A549 (cell line): ENCODE measurements at regions not wholly inside any gene's neighbourhood (a gene's known extent, or its start where the extent isn't known, plus 50 kb on each side); places are given as distances from the start of the nearest gene placed in this dataset.

ENCODE experiments used
- BHLHE40 ChIP-seq: IDR thresholded peaks from 2 replicates; pipeline ENCODE4 v1.6.1; 2012; ENCODE audit warnings: low read depth, low read length, inconsistent platforms
- CEBPB ChIP-seq, 2 experiments: fragments of >200 bp in 1 of 2; sonication (Bioruptor Twin) in 1 of 2; formaldehyde crosslinking in 1 of 2; IDR thresholded peaks; 2 replicates each; pipeline ENCODE4 v1.6.1; 2012 to 2016
- CHD2 ChIP-seq: fragments of 150-350 bp; IDR thresholded peaks from 2 replicates; pipeline ENCODE4 v1.6.1; 2014; ENCODE audit warnings: low read length; ENCODE audit not compliant: partially characterized antibody
- EP300 ChIP-seq, 2 experiments: fragments of >200 bp; sonication (Bioruptor Twin); formaldehyde crosslinking; IDR thresholded peaks; 2 replicates in 1 of 2; 3 replicates in 1 of 2; pipeline ENCODE4 v1.6.1; 2016 to 2017
- FOSB ChIP-seq: fragments of 250-450 bp; sonication (Bioruptor Pico); IDR thresholded peaks from 2 replicates; pipeline ENCODE4 v1.5.0; 2020; ENCODE audit warnings: mild to moderate bottlenecking, moderate library complexity
- HDAC2 ChIP-seq: fragments of 200-600 bp; sonication (generic); IDR thresholded peaks from 2 replicates; pipeline ENCODE4 v1.6.1; 2016
- MAZ ChIP-seq: fragments of 150-350 bp; IDR thresholded peaks from 2 replicates; pipeline ENCODE4 v1.6.1; 2014; ENCODE audit warnings: antibody characterized with exemption, low read depth, low read length, borderline replicate concordance
- POLR2A ChIP-seq: IDR thresholded peaks from 2 replicates; pipeline ENCODE4 v1.6.1; 2012; ENCODE audit warnings: mild to moderate bottlenecking, low read length
- POLR2AphosphoS2 ChIP-seq: conservative IDR thresholded peaks from 2 replicates; pipeline ENCODE4 v1.6.1; 2012; ENCODE audit warnings: low read length, improper control_type of control experiment, inconsistent platforms
- RFX5 ChIP-seq: fragments of 450-650 bp; IDR thresholded peaks from 2 replicates; pipeline ENCODE4 v1.7.1; 2014; ENCODE audit warnings: antibody characterized with exemption, mild to moderate bottlenecking, moderate library complexity
- TF ChIP-seq, protein P1 (sequence below): fragments of >200 bp; sonication (Bioruptor Twin); formaldehyde crosslinking; IDR thresholded peaks from 3 replicates; pipeline ENCODE4 v1.5.1; 2016
- TF ChIP-seq, protein P2 (sequence below): IDR thresholded peaks from 2 replicates; pipeline ENCODE4 v1.6.1; 2012
- TF ChIP-seq, protein P3 (sequence below): fragments of 200-600 bp; sonication (generic); IDR thresholded peaks from 2 replicates; pipeline ENCODE4 v1.6.1; 2016; ENCODE audit warnings: antibody characterized with exemption, mild to moderate bottlenecking, moderate library complexity

DNA sequence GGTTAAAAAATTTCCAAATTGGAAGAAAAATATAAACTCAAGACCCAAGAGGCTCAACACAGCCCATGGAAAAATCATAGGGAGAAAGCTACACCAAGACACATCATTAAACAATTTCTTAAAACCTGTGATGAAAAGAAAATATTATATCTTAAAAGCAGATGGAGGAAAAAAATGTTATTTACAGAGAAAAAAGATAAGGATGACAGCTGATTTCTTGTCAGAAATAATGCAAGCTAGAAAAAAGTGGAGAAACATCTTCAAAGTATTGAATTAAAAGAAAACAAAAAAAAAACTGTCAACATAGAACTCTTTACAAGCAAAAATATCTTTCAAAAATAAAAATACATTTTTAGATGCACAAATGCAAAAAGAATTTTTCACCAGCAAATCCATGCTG lies 930.5 kb downstream of the ADGRL2 start:
- TF ChIP-seq BHLHE40 = no peak
- TF ChIP-seq, protein P1, sequence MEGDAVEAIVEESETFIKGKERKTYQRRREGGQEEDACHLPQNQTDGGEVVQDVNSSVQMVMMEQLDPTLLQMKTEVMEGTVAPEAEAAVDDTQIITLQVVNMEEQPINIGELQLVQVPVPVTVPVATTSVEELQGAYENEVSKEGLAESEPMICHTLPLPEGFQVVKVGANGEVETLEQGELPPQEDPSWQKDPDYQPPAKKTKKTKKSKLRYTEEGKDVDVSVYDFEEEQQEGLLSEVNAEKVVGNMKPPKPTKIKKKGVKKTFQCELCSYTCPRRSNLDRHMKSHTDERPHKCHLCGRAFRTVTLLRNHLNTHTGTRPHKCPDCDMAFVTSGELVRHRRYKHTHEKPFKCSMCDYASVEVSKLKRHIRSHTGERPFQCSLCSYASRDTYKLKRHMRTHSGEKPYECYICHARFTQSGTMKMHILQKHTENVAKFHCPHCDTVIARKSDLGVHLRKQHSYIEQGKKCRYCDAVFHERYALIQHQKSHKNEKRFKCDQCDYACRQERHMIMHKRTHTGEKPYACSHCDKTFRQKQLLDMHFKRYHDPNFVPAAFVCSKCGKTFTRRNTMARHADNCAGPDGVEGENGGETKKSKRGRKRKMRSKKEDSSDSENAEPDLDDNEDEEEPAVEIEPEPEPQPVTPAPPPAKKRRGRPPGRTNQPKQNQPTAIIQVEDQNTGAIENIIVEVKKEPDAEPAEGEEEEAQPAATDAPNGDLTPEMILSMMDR = no peak
- no peak for TF ChIP-seq POLR2A
- TF ChIP-seq, protein P2, sequence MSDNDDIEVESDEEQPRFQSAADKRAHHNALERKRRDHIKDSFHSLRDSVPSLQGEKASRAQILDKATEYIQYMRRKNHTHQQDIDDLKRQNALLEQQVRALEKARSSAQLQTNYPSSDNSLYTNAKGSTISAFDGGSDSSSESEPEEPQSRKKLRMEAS = no peak
- TF ChIP-seq CHD2 = no peak
- TF ChIP-seq CEBPB (IDR thresholded peaks at IDR 0.05) = no peak
- TF ChIP-seq, protein P3, sequence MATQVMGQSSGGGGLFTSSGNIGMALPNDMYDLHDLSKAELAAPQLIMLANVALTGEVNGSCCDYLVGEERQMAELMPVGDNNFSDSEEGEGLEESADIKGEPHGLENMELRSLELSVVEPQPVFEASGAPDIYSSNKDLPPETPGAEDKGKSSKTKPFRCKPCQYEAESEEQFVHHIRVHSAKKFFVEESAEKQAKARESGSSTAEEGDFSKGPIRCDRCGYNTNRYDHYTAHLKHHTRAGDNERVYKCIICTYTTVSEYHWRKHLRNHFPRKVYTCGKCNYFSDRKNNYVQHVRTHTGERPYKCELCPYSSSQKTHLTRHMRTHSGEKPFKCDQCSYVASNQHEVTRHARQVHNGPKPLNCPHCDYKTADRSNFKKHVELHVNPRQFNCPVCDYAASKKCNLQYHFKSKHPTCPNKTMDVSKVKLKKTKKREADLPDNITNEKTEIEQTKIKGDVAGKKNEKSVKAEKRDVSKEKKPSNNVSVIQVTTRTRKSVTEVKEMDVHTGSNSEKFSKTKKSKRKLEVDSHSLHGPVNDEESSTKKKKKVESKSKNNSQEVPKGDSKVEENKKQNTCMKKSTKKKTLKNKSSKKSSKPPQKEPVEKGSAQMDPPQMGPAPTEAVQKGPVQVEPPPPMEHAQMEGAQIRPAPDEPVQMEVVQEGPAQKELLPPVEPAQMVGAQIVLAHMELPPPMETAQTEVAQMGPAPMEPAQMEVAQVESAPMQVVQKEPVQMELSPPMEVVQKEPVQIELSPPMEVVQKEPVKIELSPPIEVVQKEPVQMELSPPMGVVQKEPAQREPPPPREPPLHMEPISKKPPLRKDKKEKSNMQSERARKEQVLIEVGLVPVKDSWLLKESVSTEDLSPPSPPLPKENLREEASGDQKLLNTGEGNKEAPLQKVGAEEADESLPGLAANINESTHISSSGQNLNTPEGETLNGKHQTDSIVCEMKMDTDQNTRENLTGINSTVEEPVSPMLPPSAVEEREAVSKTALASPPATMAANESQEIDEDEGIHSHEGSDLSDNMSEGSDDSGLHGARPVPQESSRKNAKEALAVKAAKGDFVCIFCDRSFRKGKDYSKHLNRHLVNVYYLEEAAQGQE = no peak
- TF ChIP-seq FOSB = no peak
- TF ChIP-seq MAZ = no peak
- no peak for TF ChIP-seq RFX5
- no peak for TF ChIP-seq HDAC2
- no peak for TF ChIP-seq EP300 (IDR thresholded peaks at IDR 0.05)
- TF ChIP-seq POLR2AphosphoS2 = no peak
